ENCODE measurements at regions not wholly inside any gene's neighbourhood (a gene's known extent, or its start where the extent isn't known, plus 50 kb on each side); places are given as distances from the start of the nearest gene placed in this dataset.
A peak's percentile ranks its signal among the peaks of the same experiment; 100 is the strongest.

- intact Hi-C loops (cut with DNase I): no loop called here
- Histone ChIP-seq H3K27ac (no peak overlapping the region), H3K4me3 (no peak overlapping the region), H3K27me3 (no peaks in the 10 kb centered on the region), H3K4me1 (peaks cover 0 to 5% (median 0%) of the 10 kb centered on the region in 12 donors), H3K36me3 (no peaks in the 10 kb centered on the region), H3K9me3 (no peaks in the 10 kb centered on the region)
- WGBS, 4 donors: 26 to 95% (median 59%) methylated on average over 3 of the region's 3 CpGs
- TF ChIP-seq POLR2A (IDR thresholded peaks at IDR 0.05) (no peak), CTCF (IDR thresholded peaks at IDR 0.05) (no peak)
- DNase-seq (no peak), ATAC-seq (no peak)
These were observed 163.2 kb downstream of the SPCS3 start for GRCh38 chr4:176482972-176483371.

DNA sequence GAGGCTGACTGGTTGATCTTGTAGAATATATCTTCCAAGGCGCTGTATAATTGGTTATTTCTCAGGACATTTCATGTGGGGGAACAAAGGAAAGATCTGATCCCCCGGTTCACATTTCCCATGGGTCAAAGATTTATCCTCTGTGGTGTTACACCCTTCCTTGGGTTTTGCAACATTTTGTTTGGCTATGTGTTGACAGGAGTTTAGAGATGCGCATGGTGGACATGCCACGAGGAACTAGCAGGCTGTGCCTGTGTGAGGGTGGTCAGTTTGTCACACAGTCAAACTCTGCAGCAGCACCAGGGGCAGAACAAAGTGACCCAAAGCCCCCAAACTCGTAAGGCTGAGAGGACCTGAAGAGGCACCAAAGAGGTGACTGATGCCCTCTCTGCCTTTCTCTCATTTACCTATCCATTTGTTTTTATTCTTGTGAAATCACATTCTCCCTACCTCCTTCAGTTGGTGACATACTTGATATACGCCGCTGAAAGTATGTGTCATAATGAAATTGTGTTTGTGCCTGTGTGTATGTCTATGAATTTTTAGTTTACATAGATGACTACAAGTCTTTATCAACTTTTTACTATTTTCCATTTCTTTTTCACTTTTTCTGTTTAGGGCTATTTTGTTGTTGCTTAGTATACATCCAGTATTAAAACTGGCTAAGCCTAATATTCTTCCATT, 164.7 kb downstream of the SPCS3 start:
- Histone ChIP-seq H3K4me1 (no peaks in the 10 kb centered on the region), H3K9me3 (no peaks in the 10 kb centered on the region), H3K36me3 (no peaks in the 10 kb centered on the region), H3K4me3 (no peak overlapping the region), H3K27me3 (no peaks in the 10 kb centered on the region), H3K27ac (no peak overlapping the region)
- ATAC-seq (no peak), DNase-seq (no peak)
- WGBS, 4 donors: 84 to 87% (median 86%) methylated on average over 7 of the region's 7 CpGs
- intact Hi-C loops (cut with DNase I): no loop called here
- TF ChIP-seq POLR2A (IDR thresholded peaks at IDR 0.05): no peak
- TF ChIP-seq CTCF (IDR thresholded peaks at IDR 0.05): no peak

- no peak for ATAC-seq
- intact Hi-C loops (cut with DNase I): no loop called here
- no peak for DNase-seq
- no peak for TF ChIP-seq POLR2A (IDR thresholded peaks at IDR 0.05)
- TF ChIP-seq CTCF (IDR thresholded peaks at IDR 0.05): no peak
- 91 to 94% (median 92%) methylated on average over 2 of the region's 2 CpGs for WGBS, 4 donors
- no peaks in the 10 kb centered on the region for H3K27me3 ChIP-seq
- H3K9me3 ChIP-seq: no peaks in the 10 kb centered on the region
- H3K4me1 ChIP-seq: peaks cover 0 to 3% (median 0%) of the 10 kb centered on the region in 12 donors
- no peaks in the 10 kb centered on the region for H3K36me3 ChIP-seq
- H3K4me3 ChIP-seq: no peak overlapping the region
- no peak overlapping the region for H3K27ac ChIP-seq
These were observed 169.2 kb downstream of the SPCS3 start for GRCh38 chr4:176489001-176489400.

DNA sequence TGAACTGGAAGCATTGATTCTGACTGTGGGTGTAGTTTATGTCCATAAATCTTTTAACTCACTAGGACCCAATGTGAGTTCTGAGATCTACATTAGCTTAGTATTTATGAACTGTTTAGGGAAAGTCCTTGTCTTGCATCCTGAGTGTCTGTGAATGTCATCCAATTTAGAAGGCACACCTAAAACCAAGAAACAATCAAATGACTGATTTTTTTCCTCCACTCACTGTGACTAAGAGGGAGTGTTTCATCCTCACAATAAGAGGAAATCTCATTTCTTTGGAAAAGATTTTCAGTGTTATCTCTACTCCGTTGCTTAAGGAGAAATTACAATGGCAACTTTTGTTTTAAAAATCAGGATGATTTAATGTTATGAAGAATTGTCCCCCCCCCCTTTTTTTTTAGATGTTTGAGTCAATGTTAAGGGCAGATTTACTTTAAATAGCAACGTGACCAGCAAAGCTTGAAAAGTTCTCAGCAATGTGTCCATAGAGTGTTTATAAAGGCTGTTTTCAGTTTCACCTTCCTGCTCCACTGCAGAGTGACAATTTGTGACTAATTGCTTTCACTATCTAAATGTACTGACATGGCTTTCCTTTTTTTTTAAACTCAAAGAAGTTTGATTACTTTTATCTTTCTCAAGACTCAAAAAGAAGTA, 173.0 kb downstream of the SPCS3 start:
- intact Hi-C loops (cut with DNase I): loop anchor here in 6 of 10 donors (5.0 to 10.0 kb wide), 2 partner anchors 108 to 110 kb away; no protein-coding TSS in a partner anchor
- peak overlapping the region in 3 of 12 donors; percentile 13 to 28 (median 20) for H3K4me3 ChIP-seq

More for the DNA sequence above, 173.0 kb downstream of the SPCS3 start:
- WGBS, 4 donors: 20 to 35% (median 28%) methylated on average over 2 of the region's 2 CpGs
- DNase-seq (no peak), ATAC-seq (peak; percentile 72 to 89 (median 77))
- H3K27me3 ChIP-seq: no peaks in the 10 kb centered on the region
- TF ChIP-seq POLR2A (IDR thresholded peaks at IDR 0.05) (no peak), CTCF (IDR thresholded peaks at IDR 0.05) (no peak)
- H3K4me1 ChIP-seq: peaks cover 0 to 3% (median 0%) of the 10 kb centered on the region in 12 donors
- no peaks in the 10 kb centered on the region for H3K36me3 ChIP-seq
- H3K27ac ChIP-seq: peak overlapping the region in 11 of 12 donors; percentile 14 to 76 (median 56)
- peaks cover 0 to 4% (median 0%) of the 10 kb centered on the region in 12 donors for H3K9me3 ChIP-seq
